HEK293T (cell line): ENCODE measurements at regions not wholly inside any gene's neighbourhood (a gene's known extent, or its start where the extent isn't known, plus 50 kb on each side); places are given as distances from the start of the nearest gene placed in this dataset.
"Not testable (repeated sequence)": the region's sequence is repeated elsewhere in the genome, so short reads cannot be mapped to it uniquely, and the experiment has no call there.

Source experiments
- CTCF ChIA-PET: fragments of 350-600 bp; formaldehyde crosslinking; extraction: SDS; loops from one replicate; lab custom pipeline; 2021; ENCODE audit warnings: antibody characterized with exemption, inconsistent platforms; lab: Yijun Ruan, JAX
- POLR2A ChIA-PET: fragments of 350-600 bp; formaldehyde crosslinking; extraction: SDS; loops from one replicate; lab custom pipeline; 2020; ENCODE audit warnings: antibody characterized with exemption, inconsistent platforms; lab: Yijun Ruan, JAX
- DNase-seq: peaks from one replicate; pipeline ENCODE4 v3.0.0; 2012; ENCODE audit warnings: mixed read lengths; ENCODE audit errors: extremely low spot score
- ARNT ChIP-seq: fragments of 450-650 bp; IDR thresholded peaks from 2 replicates; pipeline ENCODE4 v1.6.1; 2017; ENCODE audit warnings: mild to moderate bottlenecking
- BHLHE40 ChIP-seq: fragments of 450-650 bp; IDR thresholded peaks from 2 replicates; pipeline ENCODE4 v1.6.1; 2016; ENCODE audit warnings: mild to moderate bottlenecking, moderate library complexity, borderline replicate concordance
- CTBP1 ChIP-seq: fragments of 450-650 bp; IDR thresholded peaks from 2 replicates; pipeline ENCODE4 v1.6.1; 2016; ENCODE audit warnings: borderline replicate concordance
- ELF4 ChIP-seq: fragments of 450-650 bp; IDR thresholded peaks from 2 replicates; pipeline ENCODE4 v1.6.1; 2017; ENCODE audit warnings: antibody characterized with exemption
- FOXA1 ChIP-seq: fragments of 450-650 bp; IDR thresholded peaks from 2 replicates; pipeline ENCODE4 v1.6.1; 2016; ENCODE audit warnings: mild to moderate bottlenecking
- FOXK2 ChIP-seq: fragments of 450-650 bp; IDR thresholded peaks from 2 replicates; pipeline ENCODE4 v1.6.1; 2016; ENCODE audit warnings: mild to moderate bottlenecking
- FOXM1 ChIP-seq: fragments of 450-650 bp; IDR thresholded peaks from 2 replicates; pipeline ENCODE4 v1.6.1; 2017; ENCODE audit warnings: mild to moderate bottlenecking, borderline replicate concordance
- HDGF ChIP-seq: fragments of 450-650 bp; IDR thresholded peaks from 2 replicates; pipeline ENCODE4 v1.6.1; 2017; ENCODE audit warnings: antibody characterized with exemption, borderline replicate concordance
- L3MBTL2 ChIP-seq: fragments of 450-650 bp; conservative IDR thresholded peaks from 2 replicates; pipeline ENCODE4 v1.6.1; 2016; ENCODE audit warnings: mild to moderate bottlenecking
- LEF1 ChIP-seq: fragments of 450-650 bp; IDR thresholded peaks from 2 replicates; pipeline ENCODE4 v1.6.1; 2017; ENCODE audit warnings: mild to moderate bottlenecking, borderline replicate concordance
- NFRKB ChIP-seq: fragments of 450-650 bp; IDR thresholded peaks from 2 replicates; pipeline ENCODE4 v1.6.1; 2016; ENCODE audit warnings: mild to moderate bottlenecking, moderate library complexity
- SP1 ChIP-seq: fragments of 450-650 bp; IDR thresholded peaks from 2 replicates; pipeline ENCODE4 v1.6.1; 2017
- SUZ12 ChIP-seq: fragments of 450-650 bp; IDR thresholded peaks from 2 replicates; pipeline ENCODE4 v1.6.1; 2016; ENCODE audit warnings: mild to moderate bottlenecking
- TARDBP ChIP-seq: fragments of 450-650 bp; IDR thresholded peaks from 2 replicates; pipeline ENCODE4 v1.6.1; 2016
- ZNF384 ChIP-seq: fragments of 450-650 bp; IDR thresholded peaks from 2 replicates; pipeline ENCODE4 v1.6.1; 2016
- TF ChIP-seq, protein P1 (sequence below): fragments of 450-650 bp; IDR thresholded peaks from 2 replicates; pipeline ENCODE4 v1.6.1; 2016

DNA sequence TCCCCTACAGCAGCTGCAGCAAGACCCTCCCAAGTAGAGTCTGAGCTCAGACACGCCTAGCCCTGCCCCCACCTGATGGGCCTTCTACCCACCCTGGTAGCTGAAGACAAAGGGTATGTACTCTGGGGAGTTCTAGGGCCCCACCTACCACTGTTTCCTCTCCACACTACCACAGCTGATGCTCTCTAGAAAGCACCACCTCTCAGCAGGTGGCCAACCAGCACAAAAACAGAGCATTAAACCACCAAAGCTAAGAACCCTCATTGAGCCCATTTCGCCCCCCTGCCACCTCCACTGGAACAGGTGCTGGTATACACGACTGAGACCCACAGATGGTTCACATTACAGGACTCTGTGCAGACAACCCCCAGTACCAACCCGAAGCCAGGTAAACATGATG lies 258.9 kb downstream of the SETD4 start:
- no peak for DNase-seq
- CTCF ChIA-PET, result no interaction called here
- POLR2A ChIA-PET, result no interaction called here
- TF ChIP-seq FOXM1, result no peak
- TF ChIP-seq FOXA1, result no peak
- TF ChIP-seq HDGF, result no peak
- TF ChIP-seq L3MBTL2, result no peak
- TF ChIP-seq, protein P1, sequence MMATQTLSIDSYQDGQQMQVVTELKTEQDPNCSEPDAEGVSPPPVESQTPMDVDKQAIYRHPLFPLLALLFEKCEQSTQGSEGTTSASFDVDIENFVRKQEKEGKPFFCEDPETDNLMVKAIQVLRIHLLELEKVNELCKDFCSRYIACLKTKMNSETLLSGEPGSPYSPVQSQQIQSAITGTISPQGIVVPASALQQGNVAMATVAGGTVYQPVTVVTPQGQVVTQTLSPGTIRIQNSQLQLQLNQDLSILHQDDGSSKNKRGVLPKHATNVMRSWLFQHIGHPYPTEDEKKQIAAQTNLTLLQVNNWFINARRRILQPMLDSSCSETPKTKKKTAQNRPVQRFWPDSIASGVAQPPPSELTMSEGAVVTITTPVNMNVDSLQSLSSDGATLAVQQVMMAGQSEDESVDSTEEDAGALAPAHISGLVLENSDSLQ, result no peak
- TF ChIP-seq BHLHE40, result no peak
- no peak for TF ChIP-seq FOXK2
- TF ChIP-seq SP1, result no peak
- no peak for TF ChIP-seq TARDBP
- no peak for TF ChIP-seq ZNF384
- no peak for TF ChIP-seq LEF1
- TF ChIP-seq SUZ12, result no peak
- no peak for TF ChIP-seq CTBP1

DNA sequence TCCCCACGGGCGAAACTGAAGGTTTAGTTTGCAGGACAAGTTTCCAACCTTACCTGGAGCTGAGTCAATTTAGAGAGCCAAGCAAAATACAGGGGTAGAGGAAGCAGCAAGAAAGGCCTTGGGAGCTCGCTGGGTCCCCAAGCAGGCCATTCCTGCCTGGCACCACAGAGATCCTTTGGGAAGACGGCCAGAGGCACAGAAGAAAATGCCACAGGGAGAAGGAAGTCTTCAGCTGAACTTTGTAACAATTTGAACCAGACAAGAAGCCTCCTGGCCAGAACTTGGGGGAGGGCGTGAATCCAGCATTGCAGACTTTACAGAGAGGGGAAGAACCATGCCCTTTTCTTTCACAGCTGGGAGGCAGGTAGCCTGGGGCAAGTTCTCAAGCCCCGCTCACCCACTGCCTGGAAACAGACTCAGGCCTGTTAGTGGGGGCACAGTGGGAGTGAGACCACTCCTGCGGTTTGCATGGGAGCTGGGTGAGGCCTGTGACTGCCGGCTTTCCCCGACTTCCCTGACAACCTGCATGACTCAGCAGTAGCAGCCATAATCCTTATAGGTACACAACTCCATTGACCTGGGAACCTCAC lies 259.4 kb downstream of the SETD4 start:
- POLR2A ChIA-PET, CTCF ChIA-PET, DNase-seq: not testable (repeated sequence)

DNA sequence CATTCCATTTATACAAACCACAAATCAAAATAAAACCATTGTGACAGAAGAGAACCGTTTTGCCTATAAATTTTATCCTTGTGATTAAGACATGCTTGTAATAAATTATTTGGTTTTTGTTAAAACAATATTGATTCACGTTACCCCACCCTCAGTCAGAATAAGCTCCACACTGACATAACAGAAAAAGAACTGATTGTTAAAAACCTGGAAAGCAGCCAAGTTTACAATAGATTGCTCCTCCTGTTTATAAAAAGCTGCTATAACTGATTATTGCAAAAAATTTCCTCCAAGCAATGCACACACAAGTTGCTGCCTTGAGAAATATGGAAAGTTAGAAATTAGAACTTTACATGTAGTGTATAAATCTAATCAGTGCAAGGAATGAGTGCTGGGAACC lies 263.5 kb downstream of the SETD4 start:
- CTCF ChIA-PET, result no interaction called here
- no peak for TF ChIP-seq HDGF
- TF ChIP-seq NFRKB, result no peak
- TF ChIP-seq BHLHE40, result no peak
- no peak for TF ChIP-seq LEF1
- TF ChIP-seq ARNT, result no peak
- TF ChIP-seq, protein P1, result no peak
- TF ChIP-seq L3MBTL2, result no peak
- TF ChIP-seq SP1, result no peak
- no peak for TF ChIP-seq TARDBP
- TF ChIP-seq ZNF384, result no peak
- POLR2A ChIA-PET, result no interaction called here
- no peak for DNase-seq

DNA sequence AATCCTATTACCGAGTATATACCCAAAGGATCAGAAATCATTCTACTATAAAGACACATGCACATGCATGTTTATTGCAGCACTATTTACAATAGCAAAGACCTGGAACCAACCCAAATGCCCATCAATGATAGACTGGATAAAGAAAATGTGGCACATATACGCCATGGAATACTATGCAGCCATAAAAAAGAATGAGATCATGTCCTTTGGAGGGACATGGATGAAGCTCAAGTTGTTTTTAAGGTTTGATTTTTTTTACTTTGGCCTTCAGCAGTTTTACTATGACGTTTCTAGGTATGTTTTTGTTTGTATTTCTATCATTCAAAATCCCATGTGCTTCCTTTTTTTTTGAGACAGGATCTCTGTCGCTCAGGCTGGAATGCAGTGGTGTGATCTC lies 265.8 kb downstream of the SETD4 start:
- DNase-seq, CTCF ChIA-PET: not testable (repeated sequence)

DNA sequence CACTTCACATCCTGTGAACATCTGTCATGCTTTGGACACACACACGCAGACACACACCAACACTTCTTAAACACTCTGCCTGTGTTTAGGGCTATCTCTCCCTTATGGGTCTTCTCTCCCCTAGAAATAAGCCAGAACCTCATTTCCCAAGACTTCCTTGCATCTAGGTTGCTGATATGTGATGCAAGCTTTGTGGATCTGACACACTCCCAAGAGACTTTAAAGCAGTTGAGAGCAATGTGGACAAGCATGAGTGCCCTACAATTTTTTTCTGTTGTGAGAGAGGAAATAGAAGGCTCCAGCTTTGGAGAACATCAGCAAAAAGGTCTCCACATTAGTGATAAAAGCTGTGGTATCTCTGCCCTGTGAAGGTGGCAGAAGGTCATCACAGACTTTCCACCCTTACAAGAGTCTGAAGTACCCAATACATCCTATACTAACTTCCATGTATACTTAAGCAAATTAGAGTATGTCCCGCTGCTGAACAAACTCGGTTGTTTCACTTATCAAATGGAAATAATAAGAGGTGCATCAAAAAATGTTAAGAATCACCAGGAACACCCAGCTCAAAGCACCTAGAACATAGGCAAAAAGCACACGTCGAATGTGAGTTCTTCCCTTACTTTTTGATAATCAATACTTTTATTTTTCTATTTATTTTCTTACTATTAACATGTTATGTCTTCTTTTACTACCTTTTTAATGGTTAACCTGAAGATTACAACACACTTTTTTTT lies 267.6 kb downstream of the SETD4 start:
- TF ChIP-seq FOXK2, result no peak
- TF ChIP-seq SP1, result no peak
- TF ChIP-seq ZNF384, result no peak
- TF ChIP-seq NFRKB, result no peak
- no peak for TF ChIP-seq FOXM1
- TF ChIP-seq ARNT, result no peak
- TF ChIP-seq L3MBTL2, result no peak
- no peak for TF ChIP-seq BHLHE40
- no peak for TF ChIP-seq CTBP1
- no peak for TF ChIP-seq ELF4
- no peak for TF ChIP-seq TARDBP
- no peak for TF ChIP-seq HDGF
- no peak for TF ChIP-seq SUZ12
- TF ChIP-seq FOXA1, result no peak
- no peak for TF ChIP-seq LEF1
- TF ChIP-seq, protein P1, result no peak
- ChIA-PET POLR2A (no interaction called here), CTCF (no interaction called here)
- no peak for DNase-seq

More for the DNA sequence above, 265.8 kb downstream of the SETD4 start:
- POLR2A ChIA-PET, result not testable (repeated sequence)

DNA sequence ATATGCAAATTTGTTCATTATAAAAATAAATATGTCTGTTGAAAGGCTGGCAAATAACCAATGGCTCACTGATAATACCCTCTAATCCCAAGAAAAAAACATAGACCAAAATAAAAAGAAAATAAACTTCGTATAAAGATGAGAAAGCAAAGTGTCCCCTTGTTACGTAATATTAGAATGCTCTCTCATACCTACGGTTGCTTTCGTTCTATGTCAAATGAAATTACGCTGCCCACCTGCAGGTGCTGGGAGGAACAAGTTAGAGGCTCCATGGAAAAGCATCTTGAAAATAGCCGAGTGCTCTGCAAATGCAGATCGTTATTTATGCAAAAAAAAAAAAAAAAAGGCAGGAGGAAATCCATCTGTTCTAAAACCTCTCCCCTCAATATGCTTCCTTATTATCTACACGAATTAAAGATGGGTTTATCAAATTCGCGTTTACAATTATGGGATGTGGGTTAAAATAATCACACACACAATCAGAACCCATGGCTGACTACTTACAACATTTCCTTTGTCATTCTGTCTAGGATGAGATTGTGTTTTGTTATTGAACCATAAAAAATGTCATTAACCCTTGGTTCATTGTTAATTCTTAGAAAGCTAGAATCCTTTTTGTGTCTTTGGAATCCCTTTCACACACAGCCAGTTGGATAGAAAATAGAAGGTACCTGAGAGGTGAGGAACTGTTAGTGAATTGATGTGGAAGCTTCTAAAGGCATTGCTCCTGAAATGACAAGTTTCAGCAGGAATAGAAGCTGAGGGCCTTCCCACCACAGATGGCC lies 268.6 kb downstream of the SETD4 start:
- no peak for TF ChIP-seq HDGF
- TF ChIP-seq TARDBP, result no peak
- TF ChIP-seq L3MBTL2, result no peak
- no peak for TF ChIP-seq ZNF384
- no peak for TF ChIP-seq CTBP1
- no peak for TF ChIP-seq ELF4
- no peak for TF ChIP-seq FOXK2
- TF ChIP-seq, protein P1, result no peak
- TF ChIP-seq SP1, result no peak
- TF ChIP-seq BHLHE40, result no peak
- TF ChIP-seq LEF1, result no peak
- no peak for TF ChIP-seq SUZ12
- TF ChIP-seq ARNT, result no peak
- no peak for TF ChIP-seq NFRKB
- TF ChIP-seq FOXA1, result no peak
- TF ChIP-seq FOXM1, result no peak
- POLR2A ChIA-PET, result no interaction called here
- no peak for DNase-seq
- CTCF ChIA-PET, result no interaction called here
